ENCODE measurements at regions not wholly inside any gene's neighbourhood (a gene's known extent, or its start where the extent isn't known, plus 50 kb on each side); places are given as distances from the start of the nearest gene placed in this dataset.

- TF ChIP-seq ZNF658 (tag by site-specific recombination; IDR thresholded peaks at IDR 0.05) = no peak
- 0 out of 2 replicates have a peak, but pooled peaks have one; percentile 26 for TF ChIP-seq ZFP69B (tag by site-specific recombination; IDR thresholded peaks at IDR 0.05)
- TF ChIP-seq, protein P1, sequence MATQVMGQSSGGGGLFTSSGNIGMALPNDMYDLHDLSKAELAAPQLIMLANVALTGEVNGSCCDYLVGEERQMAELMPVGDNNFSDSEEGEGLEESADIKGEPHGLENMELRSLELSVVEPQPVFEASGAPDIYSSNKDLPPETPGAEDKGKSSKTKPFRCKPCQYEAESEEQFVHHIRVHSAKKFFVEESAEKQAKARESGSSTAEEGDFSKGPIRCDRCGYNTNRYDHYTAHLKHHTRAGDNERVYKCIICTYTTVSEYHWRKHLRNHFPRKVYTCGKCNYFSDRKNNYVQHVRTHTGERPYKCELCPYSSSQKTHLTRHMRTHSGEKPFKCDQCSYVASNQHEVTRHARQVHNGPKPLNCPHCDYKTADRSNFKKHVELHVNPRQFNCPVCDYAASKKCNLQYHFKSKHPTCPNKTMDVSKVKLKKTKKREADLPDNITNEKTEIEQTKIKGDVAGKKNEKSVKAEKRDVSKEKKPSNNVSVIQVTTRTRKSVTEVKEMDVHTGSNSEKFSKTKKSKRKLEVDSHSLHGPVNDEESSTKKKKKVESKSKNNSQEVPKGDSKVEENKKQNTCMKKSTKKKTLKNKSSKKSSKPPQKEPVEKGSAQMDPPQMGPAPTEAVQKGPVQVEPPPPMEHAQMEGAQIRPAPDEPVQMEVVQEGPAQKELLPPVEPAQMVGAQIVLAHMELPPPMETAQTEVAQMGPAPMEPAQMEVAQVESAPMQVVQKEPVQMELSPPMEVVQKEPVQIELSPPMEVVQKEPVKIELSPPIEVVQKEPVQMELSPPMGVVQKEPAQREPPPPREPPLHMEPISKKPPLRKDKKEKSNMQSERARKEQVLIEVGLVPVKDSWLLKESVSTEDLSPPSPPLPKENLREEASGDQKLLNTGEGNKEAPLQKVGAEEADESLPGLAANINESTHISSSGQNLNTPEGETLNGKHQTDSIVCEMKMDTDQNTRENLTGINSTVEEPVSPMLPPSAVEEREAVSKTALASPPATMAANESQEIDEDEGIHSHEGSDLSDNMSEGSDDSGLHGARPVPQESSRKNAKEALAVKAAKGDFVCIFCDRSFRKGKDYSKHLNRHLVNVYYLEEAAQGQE (tag by site-specific recombination; IDR thresholded peaks at IDR 0.05) = no peak
Measured at GRCh38 chr14:101707863-101708620, 53.5 kb upstream of the PPP2R5C start.
